Left forelimb (tissue), 1 donor: ENCODE measurements at regions not wholly inside any gene's neighbourhood (a gene's known extent, or its start where the extent isn't known, plus 50 kb on each side); places are given as distances from the start of the nearest gene placed in this dataset.

Experiments used
- DNase-seq: peaks from one replicate; pipeline ENCODE4 v3.0.0-alpha.2; 2018; ENCODE audit warnings: low spot score

DNA sequence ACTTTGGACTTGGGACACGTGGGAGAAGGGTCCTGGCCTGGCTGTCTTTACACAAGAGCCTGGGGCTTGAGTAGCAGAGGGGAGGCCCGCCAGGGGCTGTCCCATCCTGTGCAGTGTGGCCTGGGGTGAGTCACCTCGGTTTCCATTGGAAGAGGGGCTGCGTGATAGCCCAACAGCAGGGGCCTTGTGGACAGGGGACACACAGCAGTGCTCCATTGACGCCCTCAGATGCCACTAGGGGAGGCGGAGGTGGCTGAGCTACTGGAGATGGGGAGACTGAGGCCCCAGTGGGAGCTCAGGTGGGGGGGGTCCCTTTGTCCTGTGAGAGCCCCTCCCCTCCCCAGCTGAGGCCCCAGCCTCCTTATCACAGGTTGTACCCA, 50.0 kb upstream of the RNU6ATAC start:
- no peak for DNase-seq

DNA sequence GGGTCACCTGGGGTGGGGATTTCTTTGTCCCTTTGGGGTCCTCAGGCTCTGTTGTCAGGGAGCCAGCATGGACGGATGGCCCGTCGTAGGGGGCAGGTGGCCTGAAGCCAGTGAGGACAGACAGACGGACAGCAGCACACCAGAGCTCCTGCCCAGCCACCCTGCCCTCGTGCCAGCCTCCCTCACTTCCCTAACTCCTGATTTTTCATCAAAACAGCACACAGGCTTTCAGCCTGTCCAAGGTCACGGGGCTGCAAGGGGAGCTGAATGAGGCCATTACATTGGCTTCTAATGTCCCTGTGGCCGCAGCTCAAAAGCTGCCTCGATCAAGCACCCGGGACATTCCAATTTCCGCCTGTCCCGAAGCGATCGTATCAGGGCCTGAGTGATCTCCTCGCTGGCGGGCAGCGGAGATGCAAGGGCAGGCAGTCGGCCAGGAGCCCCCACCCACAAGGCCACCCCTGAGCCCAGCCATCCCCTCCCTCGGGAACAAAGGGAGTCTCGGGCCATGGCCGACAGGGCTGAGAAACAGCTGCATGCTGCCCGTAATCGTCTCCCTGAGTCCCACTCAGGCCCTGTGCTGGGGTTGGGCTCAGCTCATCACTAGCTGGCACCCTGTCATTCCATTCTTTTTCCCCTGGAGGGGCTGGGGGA, 50.5 kb upstream of the RNU6ATAC start:
- no peak for DNase-seq

DNA sequence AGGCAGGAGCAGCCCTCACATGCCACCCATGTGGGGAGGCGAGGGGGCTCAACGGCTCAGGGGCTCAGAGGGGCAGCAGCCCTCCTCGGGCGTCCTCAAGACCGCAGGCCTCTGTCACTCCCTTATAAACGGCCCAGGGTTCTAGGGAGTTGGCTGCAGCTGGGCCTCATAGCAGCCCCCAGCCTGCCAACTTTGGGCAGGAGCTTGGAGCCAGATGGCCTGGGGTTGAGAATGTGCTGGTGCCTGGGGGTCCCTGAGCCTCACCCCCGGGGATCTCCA, 51.0 kb upstream of the RNU6ATAC start:
- no peak for DNase-seq

DNA sequence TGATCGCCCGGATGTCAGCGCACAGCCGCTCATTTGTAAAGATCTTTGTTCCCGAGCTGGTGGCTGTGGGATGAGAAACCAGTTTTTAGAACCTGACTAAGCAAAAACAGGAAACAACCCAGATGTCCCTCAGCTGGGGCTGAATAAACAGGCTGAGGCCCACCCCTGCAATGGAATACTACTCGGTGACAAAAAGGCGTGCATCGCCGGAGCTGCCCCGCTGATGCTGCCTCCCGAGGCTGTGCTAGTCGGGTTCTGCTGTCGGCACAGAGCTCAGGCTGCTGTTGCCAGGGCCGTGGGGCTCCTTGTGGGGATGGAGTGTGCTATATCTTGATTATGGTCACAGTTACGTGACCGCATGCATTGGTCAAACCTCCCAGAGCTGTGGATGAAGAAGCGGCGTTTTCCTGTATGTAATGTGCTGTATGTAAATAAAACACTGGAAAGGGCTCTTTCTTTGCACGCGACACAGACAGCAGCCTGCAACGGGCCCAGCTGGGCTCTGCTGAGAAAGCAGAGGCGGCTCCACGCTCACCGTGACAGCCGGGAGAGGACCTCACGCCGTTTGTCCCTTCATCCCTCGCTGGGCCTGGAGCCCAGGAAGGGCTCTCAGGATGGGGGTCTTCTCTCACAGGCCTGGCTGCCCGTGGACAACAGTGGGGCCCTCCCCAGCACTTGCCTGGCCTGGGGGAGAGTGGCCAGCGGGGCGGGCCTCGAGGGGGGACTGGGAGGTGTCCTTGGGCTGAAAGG, 51.5 kb upstream of the RNU6ATAC start:
- no peak for DNase-seq

DNA sequence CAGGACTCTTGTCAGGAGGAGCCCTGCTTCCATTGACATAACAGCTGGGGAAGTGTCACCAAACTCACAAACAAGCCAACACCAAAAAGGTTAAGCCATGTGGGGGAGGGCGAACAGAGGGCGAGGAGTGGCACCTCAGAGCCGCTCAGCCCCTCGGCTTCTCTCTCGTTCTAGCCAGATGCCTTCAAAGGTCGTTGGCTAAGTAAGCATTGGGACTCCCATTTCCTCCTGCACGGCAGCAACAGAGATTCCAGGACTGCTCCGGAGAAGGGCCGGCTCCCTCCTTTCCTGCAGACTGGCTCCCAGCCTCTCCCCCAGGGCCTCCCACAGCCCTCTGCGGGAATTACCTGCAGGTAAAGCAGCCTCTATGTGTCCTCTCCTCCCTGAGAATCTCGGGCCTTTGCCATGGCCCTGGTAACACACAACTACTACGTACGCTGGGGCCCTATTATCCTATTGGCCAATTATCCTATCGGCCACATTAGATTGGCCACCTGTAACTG, 52.1 kb upstream of the RNU6ATAC start:
- DNase-seq: no peak

DNA sequence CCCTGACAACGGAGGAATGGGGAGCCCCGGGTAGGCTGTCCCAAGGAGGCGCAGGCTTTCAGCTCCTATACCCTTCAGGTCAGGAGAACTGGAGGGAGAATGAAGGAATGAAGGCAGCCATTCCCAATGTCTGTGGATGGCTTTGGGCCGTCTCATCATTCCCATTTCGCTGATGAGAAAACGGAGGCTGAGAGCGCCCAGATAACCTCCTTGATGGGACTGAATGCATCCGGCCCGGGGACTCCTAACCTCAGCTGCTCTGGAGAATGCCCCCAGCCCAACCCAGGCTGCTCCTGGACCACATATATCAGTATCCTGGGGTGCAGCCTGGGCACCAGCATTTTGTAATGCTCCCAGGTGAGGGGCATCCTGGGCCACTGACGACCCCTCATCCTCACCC, 52.6 kb upstream of the RNU6ATAC start:
- DNase-seq: no peak

DNA sequence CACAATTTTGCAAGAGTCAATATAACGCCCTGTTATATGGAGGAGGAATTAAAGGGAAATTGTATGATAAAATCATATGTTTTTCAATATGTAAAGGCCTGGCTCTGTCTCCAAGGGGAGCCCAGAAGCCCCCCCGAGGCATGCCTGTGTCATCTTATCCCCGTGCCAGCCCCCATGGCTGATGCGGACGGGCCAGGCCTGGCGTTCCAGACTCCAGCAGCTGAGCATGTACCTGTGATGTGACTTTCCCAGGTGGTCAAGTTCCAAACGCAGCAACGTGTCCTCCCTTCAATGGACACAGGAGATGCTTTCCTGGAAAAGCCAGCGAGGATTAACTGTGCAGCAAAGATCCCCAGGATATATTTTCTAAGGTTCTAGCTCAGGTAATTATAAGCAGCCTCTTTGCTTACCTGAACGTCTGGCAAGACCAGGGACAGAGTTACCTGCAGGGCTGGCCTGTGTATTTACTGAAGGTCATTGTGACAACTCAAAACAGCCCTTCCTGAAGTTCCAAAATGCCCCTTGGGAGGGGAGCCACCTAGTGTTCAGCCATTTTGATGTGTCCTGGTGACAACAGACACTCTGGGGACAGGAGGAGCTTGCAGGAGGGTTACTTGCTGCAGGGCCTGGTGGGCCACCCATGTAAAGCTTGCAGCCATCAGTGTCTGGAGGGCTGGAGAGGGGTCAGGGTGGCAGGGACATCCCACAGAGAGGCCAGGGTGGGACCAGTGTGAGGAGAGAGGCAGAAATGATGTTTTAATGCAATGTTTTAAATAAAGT, 53.3 kb upstream of the RNU6ATAC start:
- DNase-seq: no peak

DNA sequence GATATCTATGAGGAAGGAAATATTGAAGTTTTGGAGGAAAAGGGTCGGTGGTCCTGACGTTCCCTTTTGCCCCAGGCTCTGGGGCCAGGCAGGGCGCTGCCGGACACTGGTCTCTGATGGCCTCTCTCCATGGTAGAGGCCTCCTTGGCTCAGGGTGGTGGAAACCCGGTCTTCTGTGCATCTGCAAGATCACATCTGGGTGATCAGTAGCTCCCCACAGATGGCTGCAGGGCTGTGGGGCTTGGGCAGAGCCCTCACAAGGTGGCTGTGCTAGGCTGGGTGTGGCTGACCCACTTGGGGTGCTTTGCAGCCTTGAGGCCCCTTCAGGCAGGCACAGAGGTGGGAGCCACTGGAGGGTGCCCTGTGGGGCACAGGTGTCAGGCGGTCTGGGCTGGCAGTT, 53.9 kb upstream of the RNU6ATAC start:
- no peak for DNase-seq

DNA sequence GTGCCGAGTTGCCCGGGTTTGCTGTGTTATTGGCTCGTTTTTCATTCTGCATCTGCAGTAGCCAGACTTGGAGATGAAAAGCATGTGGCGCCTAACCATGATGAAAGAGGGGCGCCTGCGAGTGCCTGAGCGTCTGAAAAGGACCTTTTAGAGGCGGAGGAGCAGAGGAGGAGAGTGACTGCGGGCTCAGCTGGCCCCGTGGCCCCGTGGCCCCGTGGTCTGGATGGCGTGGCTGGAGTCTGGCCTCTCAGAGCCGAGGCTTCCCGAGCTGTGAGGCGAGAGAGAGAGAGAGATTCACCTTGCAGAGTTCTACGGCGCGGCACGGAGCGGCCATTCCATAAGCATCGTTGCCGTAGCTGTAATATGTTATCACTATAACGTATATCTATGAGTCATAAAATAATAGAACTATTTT, 55.3 kb upstream of the RNU6ATAC start:
- no peak for DNase-seq

DNA sequence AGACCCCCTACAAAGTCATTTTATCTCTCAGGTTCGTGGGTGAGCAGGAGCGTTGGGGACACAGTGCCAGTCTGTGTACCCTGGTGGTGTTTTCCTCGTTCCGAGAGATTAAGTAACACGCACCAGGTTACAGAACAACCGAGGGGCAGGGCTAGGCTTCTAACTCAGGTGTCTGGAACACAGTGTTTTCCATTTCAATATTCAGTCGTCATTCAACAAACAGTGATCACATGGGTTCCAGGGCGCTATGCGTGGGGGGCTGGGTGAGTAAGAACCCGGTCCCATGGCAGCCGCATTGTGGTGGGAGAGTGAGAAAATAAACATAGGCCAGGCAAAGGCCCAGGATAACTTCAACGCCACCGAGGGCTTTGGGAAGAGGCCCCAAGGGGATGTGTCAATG, 55.9 kb upstream of the RNU6ATAC start:
- DNase-seq: no peak

DNA sequence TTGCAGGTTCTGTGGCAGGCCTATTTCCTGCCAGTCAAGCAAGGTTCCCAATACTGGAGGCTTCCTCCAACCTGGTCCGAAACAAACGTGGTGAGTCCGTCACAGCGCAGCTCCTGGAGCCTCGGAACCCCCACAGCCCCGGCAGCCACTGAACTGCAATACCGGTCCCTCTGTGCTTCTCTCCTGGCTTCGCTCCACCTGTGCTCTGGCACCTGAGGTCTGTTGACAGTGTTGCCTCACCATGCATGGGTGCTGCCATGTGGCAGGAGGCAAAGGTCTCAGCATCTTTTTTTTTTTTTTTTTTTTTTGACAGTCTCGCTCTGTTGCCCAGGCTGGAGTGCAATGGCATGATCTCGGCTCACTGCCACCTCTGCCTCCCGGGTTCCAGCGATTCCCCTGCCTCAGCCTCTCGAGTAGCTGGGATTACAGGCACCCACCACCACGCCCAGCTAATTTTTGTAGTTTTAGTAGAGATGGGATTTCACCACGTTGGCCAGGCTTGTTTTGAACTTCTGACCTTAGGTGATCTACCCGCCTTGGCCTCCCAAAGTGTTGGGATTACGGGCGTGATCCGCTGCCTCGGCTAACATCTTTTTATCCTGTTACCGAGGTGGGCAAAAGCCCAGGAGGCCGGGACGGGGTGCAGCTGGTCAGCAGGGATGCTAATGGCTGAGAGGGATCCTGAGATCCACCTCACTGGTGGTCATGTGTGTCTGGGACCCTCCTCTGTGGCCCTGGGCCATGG, 57.1 kb upstream of the RNU6ATAC start:
- no peak for DNase-seq

DNA sequence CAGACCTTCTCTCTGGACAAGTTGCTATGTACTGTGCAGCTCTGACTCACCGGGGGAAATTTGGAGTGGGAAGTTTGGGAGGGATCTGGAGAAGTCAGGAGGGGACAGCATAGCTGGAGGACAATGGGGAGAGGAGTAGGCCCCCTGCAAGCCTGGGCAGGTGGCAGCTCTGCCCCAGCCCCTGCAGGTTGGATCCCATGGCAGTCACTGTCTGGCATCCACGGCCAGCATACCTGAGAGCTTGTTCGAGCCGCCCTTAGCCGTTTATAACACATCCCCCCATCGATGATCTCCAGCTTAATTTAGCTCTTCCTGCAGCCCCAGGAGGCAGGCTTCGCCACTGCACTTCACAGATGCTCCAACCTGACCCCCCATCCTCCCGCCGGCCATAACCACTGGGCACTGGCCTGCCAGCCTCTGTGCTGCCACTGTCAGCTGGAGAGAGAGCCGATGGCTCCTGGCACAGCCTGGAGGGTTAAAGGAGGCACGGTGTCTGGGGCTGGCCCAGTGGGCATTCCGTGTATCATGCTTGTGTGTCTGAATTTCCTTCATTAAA, 57.7 kb upstream of the RNU6ATAC start:
- no peak for DNase-seq

DNA sequence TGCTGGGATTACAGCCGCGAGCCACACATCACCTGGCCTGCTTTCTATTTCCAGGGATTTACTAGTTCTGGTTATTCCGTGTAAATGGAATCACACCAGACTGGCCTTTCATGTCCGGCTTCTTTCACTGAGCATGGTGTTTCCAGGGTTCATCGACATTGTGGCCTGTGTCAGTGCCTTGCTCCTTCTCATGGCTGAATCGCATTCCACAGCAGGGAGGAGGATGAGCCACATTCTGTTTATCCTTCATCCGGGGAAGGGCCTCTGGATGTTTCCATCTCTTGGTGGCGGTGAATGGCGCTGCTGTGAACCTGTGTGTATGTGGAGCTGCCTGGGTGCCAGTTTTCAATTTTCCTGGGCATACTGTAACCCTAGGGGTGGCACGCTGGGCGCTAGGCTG, 58.7 kb upstream of the RNU6ATAC start:
- DNase-seq: no peak

DNA sequence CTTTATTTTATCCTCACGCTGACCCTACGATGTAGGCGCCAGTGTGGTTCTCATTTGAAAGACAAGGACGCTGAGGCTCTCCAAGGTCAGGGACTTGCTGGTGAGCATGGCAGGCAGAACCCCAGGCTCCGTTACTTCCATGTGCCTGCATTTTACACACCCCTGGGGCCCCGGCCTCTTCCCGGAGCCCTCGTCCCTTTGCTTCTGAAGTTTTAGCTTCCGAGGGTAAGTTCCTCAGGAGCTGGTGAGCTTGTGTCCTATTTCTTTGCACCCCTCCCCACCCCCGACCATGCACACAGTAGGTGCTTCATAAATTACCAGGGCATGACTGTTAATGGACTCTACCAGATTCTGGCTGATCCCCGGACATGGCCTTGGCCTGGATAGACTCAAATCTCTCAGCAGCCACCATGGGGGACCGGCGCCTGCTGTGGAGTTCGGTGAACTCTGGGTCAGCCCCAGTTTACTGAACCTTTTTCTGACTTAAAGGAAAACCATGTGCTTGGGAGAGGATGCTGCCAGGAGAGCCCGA, 59.3 kb upstream of the RNU6ATAC start:
- no peak for DNase-seq

DNA sequence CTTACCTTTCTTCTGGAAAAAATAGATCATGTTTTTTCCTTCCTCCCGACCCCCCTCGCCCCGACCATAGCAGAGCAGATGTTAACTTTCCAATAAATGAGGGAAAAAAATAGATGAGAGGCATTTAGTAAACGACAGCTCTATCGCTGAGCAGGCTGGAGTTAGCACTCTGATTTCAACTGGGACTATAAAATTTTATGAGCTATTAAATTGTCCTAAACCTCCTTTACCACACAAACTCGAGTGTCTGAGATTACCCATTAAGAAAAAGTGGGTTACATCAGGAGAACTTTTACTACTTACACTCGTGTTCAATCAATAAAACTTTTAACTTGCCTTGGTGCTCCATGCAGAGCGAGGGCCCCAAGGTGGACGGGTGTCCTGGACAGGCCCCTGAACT, 59.8 kb upstream of the RNU6ATAC start:
- DNase-seq: no peak

DNA sequence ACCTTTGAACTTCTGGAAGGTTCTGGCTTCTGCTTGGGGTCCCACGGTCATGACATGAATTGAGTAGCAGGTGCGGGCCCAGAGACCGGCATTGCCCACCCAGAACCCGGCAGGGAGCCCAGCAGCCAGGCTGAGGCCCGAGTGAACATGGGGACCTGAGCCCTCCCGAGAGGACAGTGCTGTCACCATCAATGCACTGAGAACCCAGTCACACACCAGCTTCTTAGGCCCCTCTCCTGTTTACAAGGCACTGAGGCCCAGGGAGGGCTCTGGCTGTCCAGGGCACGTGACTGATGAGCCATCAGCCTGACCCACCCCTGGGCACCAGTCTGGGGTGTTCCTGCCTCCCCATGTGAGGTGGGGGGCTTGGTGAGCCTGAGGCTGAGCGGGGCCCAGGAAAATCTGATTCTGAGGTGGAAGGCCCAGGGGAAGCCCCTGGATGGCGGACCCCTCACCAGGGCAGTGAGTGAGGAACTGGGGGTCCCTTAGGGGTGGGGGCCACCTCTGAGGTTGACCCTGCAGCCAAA, 60.3 kb upstream of the RNU6ATAC start:
- no peak for DNase-seq

DNA sequence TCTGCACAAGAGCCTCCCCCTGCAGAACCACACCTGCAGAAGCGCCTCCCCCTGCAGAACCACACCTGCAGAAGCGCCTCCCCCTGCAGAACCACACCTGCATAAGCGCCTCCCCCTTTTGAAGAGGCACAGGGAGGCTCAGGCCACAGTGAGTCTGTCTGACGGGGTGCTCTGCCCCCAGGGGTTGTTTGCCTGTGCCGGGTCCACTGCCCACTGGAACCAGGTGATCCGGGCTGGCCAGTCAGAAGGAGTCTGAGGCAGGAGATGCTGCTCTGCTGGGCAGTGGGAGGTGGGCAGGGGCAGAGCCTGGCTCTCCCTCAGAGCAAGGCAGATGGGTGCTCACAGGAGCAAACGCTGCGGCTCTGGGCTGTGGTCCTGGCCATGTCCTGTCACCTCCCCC, 60.8 kb upstream of the RNU6ATAC start:
- DNase-seq: no peak

DNA sequence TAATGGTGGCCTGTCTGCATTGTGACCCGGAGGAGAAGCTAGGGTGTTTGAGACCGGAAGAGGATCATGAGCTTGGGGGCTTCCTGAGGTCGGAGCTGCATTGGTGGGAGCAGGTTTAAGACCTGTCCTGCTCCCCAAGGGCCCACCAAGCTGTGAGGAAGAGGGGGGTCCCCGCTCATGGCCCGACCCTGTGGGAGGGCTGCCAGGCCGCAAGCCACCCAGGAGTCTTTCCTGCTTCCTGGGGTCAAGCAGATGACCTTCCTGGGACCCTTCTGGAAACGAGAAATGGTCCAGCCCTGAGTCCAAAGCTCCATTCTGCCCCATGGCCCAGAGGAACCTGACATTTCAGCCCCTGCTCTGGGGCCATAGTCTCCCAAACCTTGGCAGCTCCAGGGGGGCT, 61.5 kb upstream of the RNU6ATAC start:
- DNase-seq: no peak

DNA sequence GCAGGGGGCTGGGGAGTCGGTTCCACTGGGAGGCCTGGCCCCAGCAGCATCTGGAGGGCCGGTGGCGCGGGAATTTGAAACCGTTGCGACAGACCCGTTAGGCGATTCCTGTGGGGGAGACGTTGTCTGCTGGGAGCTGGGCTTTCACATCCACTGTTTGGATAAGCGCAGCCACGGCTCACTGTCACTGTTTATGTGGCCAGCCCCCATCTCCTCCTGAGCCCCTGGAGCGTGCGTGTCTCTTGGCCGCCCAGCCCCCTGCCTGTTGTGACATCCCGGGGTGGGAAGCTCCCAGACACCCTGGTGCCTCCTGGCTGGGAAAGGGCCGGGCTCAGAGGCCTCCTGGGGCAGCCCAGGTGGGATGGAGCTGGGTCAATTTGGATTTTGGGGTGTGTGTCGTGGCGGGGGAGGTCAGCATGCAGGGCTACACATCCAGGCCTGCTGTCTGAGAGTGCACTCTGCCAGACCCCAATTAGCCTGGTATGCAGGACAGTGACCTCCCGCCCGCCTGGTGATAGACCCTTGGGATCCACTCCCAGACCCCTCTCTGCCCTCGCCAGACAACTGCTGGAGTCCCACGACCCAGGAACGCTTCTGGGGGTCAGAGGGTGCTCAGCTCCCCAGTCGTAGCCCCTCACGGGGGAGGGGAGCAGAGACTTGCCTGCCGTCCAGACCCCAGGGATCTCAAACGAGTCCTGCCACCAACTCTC, 62.0 kb upstream of the RNU6ATAC start:
- DNase-seq: no peak

DNA sequence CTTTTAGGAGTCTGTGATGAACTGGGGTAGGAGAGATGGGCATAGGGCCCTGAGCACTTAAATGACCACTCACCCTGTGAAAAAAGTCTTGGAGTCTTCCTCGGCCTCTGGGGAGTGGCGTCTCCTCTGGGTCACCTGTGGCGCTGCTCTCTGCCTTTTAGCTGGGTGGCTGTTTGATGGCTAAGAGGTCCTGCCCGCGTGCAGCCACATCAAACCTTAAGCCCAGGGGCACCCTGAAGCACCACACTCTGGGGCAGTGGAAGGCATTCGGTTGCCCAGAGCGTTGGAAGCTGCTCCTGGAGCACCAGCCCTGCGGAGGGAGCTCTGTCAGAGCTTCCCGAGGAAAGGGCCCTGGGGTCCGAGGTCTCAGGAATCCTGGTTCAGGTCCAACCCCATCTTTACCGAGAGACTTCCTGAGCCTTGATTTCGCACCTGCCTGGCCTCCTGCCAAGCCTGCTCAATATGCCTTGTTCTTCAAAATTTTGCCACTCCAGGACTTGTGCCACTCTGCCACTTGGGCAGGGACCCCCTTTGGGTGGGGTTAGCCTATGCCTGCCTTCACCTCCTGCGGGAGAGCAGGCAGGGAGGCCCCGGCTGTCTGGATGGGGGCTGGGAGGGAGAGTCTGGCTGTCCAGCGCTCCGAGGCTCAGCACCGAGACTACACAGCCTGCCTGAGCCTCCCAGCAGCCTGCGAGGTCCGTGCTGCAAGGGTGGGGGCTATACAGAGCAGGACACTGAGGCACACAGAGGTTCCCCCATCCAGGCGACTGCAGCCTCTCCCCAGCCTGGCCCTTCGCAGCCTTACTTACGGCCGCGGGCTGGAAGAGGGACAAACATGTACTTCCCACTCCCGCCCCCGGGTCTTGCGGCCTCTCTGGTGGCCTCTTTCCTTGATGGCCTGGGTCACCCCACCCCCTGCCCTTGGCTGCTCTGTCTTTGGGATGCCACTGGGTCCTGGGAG, 63.4 kb upstream of the RNU6ATAC start:
- DNase-seq: no peak
